Spleen (tissue), 7 donors: ENCODE measurements at regions not wholly inside any gene's neighbourhood (a gene's known extent, or its start where the extent isn't known, plus 50 kb on each side); places are given as distances from the start of the nearest gene placed in this dataset.

Experiments used
- POLR2A ChIP-seq, 3 donors: fragments of 450-650 bp; IDR thresholded peaks; one replicate each; pipeline ENCODE4 v1.5.1; 2017; ENCODE audit warnings: antibody characterized with exemption in 3 of 3, mild to moderate bottlenecking in 1 of 3
- POLR2AphosphoS5 ChIP-seq, 3 donors: sonication (generic); formaldehyde crosslinking; IDR thresholded peaks; one replicate each; pipeline ENCODE4 v1.5.1; 2017; ENCODE audit warnings: antibody characterized with exemption in 3 of 3
- TF ChIP-seq, protein P1 (sequence below), 11 experiments: fragments of 200-600 bp in 7 of 11; fragments of 450-650 bp in 4 of 11; sonication (generic) in 4 of 11; IDR thresholded peaks in 8 of 11; conservative IDR thresholded peaks in 3 of 11; 1 replicate in 7 of 11; 2 replicates in 4 of 11; pipeline versions ENCODE4 v1.4.0 to v1.8.0; 2016 to 2021; ENCODE audit warnings: antibody characterized with exemption in 11 of 11, inconsistent platforms in 4 of 11, mild to moderate bottlenecking in 1 of 11
- donor health status: DM: no; HTN: no; CAD: no; lungs with moderate emphysema.
- donor health status: DM: no; HTN: no; CAD: no.
- donor health status: DM: no; HTN: no; CAD: no.

DNA sequence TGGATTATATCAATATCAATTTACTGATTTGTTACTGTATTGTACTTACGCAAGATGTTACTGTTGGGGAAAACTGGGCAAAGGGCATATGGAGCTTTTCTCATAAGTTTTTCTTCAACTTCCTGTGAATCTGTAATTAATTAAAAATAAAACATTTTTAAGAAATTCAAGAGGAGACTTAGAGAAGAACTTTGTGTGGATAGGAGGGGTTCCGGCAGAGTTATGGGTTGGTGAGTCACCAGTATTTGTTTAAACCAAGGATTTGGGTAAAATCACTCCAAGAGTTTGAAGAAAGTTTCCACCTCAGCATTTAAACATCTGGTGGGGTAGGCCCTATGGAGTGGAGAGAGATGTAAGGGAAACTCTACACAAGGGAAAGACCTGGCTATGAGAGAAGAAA, 379.6 kb downstream of the TSHZ3 start:
- TF ChIP-seq, protein P1, sequence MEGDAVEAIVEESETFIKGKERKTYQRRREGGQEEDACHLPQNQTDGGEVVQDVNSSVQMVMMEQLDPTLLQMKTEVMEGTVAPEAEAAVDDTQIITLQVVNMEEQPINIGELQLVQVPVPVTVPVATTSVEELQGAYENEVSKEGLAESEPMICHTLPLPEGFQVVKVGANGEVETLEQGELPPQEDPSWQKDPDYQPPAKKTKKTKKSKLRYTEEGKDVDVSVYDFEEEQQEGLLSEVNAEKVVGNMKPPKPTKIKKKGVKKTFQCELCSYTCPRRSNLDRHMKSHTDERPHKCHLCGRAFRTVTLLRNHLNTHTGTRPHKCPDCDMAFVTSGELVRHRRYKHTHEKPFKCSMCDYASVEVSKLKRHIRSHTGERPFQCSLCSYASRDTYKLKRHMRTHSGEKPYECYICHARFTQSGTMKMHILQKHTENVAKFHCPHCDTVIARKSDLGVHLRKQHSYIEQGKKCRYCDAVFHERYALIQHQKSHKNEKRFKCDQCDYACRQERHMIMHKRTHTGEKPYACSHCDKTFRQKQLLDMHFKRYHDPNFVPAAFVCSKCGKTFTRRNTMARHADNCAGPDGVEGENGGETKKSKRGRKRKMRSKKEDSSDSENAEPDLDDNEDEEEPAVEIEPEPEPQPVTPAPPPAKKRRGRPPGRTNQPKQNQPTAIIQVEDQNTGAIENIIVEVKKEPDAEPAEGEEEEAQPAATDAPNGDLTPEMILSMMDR (IDR thresholded peaks at IDR 0.05 in 8 of 11, conservative IDR thresholded peaks at IDR 0.05 in 3 of 11) = no peak
- no peak for TF ChIP-seq POLR2A (IDR thresholded peaks at IDR 0.05)
- TF ChIP-seq POLR2AphosphoS5 (IDR thresholded peaks at IDR 0.05) = no peak
